Ishikawa (cell line): ENCODE measurements at regions not wholly inside any gene's neighbourhood (a gene's known extent, or its start where the extent isn't known, plus 50 kb on each side); places are given as distances from the start of the nearest gene placed in this dataset.

ENCODE experiments used
- EP300 ChIP-seq: IDR thresholded peaks from 2 replicates; pipeline ENCODE4 v1.6.1; 2012; ENCODE audit warnings: borderline replicate concordance
- FOXM1 ChIP-seq: IDR thresholded peaks from 2 replicates; pipeline ENCODE4 v1.6.1; 2012; ENCODE audit warnings: low read depth, borderline replicate concordance
- MAX ChIP-seq: IDR thresholded peaks from 2 replicates; pipeline ENCODE4 v1.6.1; 2012
- NFIC ChIP-seq: IDR thresholded peaks from 2 replicates; pipeline ENCODE4 v1.6.1; 2012
- REST ChIP-seq: IDR thresholded peaks from 2 replicates; pipeline ENCODE4 v1.6.1; 2012; ENCODE audit warnings: low read depth, mild to moderate bottlenecking
- TAF1 ChIP-seq: IDR thresholded peaks from 2 replicates; pipeline ENCODE4 v1.6.1; 2012; ENCODE audit warnings: low read depth, mild to moderate bottlenecking
- TCF12 ChIP-seq: IDR thresholded peaks from 2 replicates; pipeline ENCODE4 v1.6.1; 2012; ENCODE audit warnings: low read depth

GRCh38 chr2:185980944-185981343, 242.3 kb downstream of the FSIP2 start:
- TF ChIP-seq EP300 (no peak), REST (no peak), FOXM1 (no peak), TAF1 (no peak), MAX (no peak), TCF12 (no peak), NFIC (no peak)
